ENCODE measurements at regions not wholly inside any gene's neighbourhood (a gene's known extent, or its start where the extent isn't known, plus 50 kb on each side); places are given as distances from the start of the nearest gene placed in this dataset.

DNA sequence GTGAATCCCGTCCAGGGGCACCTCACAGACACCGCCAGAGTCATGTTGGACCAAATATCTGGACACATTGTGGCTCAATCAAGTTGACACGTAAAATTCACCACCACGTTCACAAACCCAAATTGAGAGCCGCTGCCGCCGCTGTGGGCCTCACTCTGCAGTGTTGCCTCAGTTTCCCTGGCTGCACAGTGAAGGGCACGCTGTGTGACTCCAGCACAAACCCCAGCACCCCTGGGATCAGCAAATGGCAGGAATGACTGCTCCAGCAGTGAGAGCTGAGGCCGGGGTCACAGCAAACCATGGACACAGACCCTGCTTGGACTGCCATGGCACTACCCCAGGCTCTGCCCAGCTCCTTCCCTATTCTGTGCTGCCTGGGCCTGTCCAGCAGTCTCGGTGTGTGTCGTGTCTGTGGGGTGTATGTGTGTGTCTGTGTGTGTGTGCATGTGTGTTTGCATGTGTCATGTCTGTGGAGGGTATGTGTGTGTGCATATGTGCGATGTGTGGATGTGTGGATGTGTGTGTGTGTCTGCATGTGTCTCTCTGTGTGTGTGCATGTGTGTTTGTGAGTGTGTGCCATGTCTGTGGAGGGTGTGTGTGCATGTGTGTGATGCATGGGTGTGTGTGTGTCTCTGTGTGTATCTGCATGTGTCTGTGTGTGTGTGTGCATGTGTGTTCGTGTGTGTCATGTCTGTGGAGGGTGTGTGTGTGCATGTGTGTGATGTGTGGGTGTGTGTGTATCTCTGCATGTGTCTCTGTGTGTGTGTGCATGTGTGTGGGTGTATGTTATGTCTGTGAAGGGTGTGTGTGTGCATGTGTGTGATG lies 52.2 kb upstream of the ADRA2C start:
- Histone ChIP-seq H3K27me3 (replicated peaks; ENCODE audit: control insufficient read depth, insufficient read depth, low read length) (no peaks in the 10 kb centered on the region), H3K4me1 (no peaks in the 10 kb centered on the region), H3K4me3 (ENCODE audit: low read depth, low read length) (no peak overlapping the region), H3K9me3 (peaks cover 8% of the 10 kb centered on the region), H3K36me3 (ENCODE audit: control insufficient read depth, insufficient read depth, low read length) (no peaks in the 10 kb centered on the region)
- no peak for TF ChIP-seq CTCF (IDR thresholded peaks at IDR 0.05; ENCODE audit: insufficient read depth in 1 of 2, low read depth in 1 of 2, low read length in 1 of 2, severe bottlenecking in 1 of 2, unreplicated experiment in 1 of 2)
- BruUV-seq (replicated peaks) = no TSS peak
- Mint-ChIP-seq H3K27me3 (ENCODE audit: insufficient read depth, unreplicated experiment) (peaks cover 3% of the 10 kb centered on the region), H3K9me3 (ENCODE audit: unreplicated experiment) (peaks cover 15% of the 10 kb centered on the region), H3K4me3 (ENCODE audit: unreplicated experiment) (no peak overlapping the region), H3K27ac (ENCODE audit: unreplicated experiment) (no peak overlapping the region), H3K4me1 (ENCODE audit: low read depth, unreplicated experiment) (no peaks in the 10 kb centered on the region), H3K36me3 (ENCODE audit: insufficient read depth, unreplicated experiment) (no peaks in the 10 kb centered on the region)
- POLR2A ChIA-PET = no interaction called here
- no peak for DNase-seq
- CTCF ChIA-PET = no interaction called here
- intact Hi-C loops (cut with micrococcal nuclease; ENCODE audit: unreplicated experiment) = no loop called here

DNA sequence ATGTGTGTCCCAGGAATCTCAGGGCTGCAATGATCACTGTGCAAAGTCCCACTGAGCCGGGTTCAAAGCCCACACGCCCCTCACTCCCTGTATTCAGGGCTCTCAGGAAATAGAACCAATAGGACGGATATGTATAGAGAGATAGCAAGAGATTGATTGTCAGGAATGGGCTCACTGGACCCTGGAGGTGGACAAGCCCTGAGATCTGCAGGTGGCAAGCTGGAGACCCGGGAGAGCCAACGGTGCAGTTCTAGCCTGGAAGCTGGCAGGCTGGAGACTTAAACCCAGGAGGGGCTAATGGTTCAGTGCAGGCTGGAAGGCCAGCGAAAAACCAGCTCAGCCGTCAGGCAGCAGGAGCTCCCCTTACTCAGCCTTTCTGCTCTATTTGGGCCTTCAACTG lies 52.8 kb upstream of the ADRA2C start:
- Mint-ChIP-seq H3K9me3 (ENCODE audit: unreplicated experiment) (peaks cover 8% of the 10 kb centered on the region), H3K27me3 (ENCODE audit: insufficient read depth, unreplicated experiment) (no peaks in the 10 kb centered on the region), H3K4me1 (ENCODE audit: low read depth, unreplicated experiment) (no peaks in the 10 kb centered on the region), H3K27ac (ENCODE audit: unreplicated experiment) (no peak overlapping the region), H3K4me3 (ENCODE audit: unreplicated experiment) (no peak overlapping the region), H3K36me3 (ENCODE audit: insufficient read depth, unreplicated experiment) (no peaks in the 10 kb centered on the region)
- peaks cover 2% of the 10 kb centered on the region for H3K9me3 ChIP-seq
- BruUV-seq (replicated peaks) = no TSS peak
- CTCF ChIA-PET = no interaction called here
- POLR2A ChIA-PET = no interaction called here
- intact Hi-C loops (cut with micrococcal nuclease; ENCODE audit: unreplicated experiment) = no loop called here
- H3K36me3 ChIP-seq (ENCODE audit: control insufficient read depth, insufficient read depth, low read length) = no peaks in the 10 kb centered on the region
- DNase-seq = no peak
- no peak overlapping the region for H3K4me3 ChIP-seq (ENCODE audit: low read depth, low read length)
- H3K27me3 ChIP-seq (replicated peaks; ENCODE audit: control insufficient read depth, insufficient read depth, low read length) = no peaks in the 10 kb centered on the region
- no peak for TF ChIP-seq CTCF (IDR thresholded peaks at IDR 0.05; ENCODE audit: insufficient read depth in 1 of 2, low read depth in 1 of 2, low read length in 1 of 2, severe bottlenecking in 1 of 2, unreplicated experiment in 1 of 2)
- no peaks in the 10 kb centered on the region for H3K4me1 ChIP-seq

GRCh38 chr4:3712936-3713335 lies 53.2 kb upstream of the ADRA2C start:
- no peaks in the 10 kb centered on the region for H3K9me3 ChIP-seq
- H3K27ac Mint-ChIP-seq (ENCODE audit: unreplicated experiment) = no peak overlapping the region
- H3K4me3 Mint-ChIP-seq (ENCODE audit: unreplicated experiment) = no peak overlapping the region
- TF ChIP-seq CTCF (IDR thresholded peaks at IDR 0.05; ENCODE audit: insufficient read depth in 1 of 2, low read depth in 1 of 2, low read length in 1 of 2, severe bottlenecking in 1 of 2, unreplicated experiment in 1 of 2) = no peak
- H3K27me3 ChIP-seq (replicated peaks; ENCODE audit: control insufficient read depth, insufficient read depth, low read length) = no peaks in the 10 kb centered on the region
- BruUV-seq (replicated peaks) = no TSS peak
- ChIA-PET CTCF (no interaction called here), POLR2A (no interaction called here)
- intact Hi-C loops (cut with micrococcal nuclease; ENCODE audit: unreplicated experiment) = no loop called here
- H3K4me3 ChIP-seq (ENCODE audit: low read depth, low read length) = no peak overlapping the region
- no peaks in the 10 kb centered on the region for H3K27me3 Mint-ChIP-seq (ENCODE audit: insufficient read depth, unreplicated experiment)
- H3K36me3 ChIP-seq (ENCODE audit: control insufficient read depth, insufficient read depth, low read length) = no peaks in the 10 kb centered on the region
- no peaks in the 10 kb centered on the region for H3K4me1 ChIP-seq
- peaks cover 4% of the 10 kb centered on the region for H3K9me3 Mint-ChIP-seq (ENCODE audit: unreplicated experiment)
- no peak for DNase-seq
- H3K4me1 Mint-ChIP-seq (ENCODE audit: low read depth, unreplicated experiment) = no peaks in the 10 kb centered on the region
- H3K36me3 Mint-ChIP-seq (ENCODE audit: insufficient read depth, unreplicated experiment) = no peaks in the 10 kb centered on the region
